Cerebellar cortex (tissue), 1 donor: ENCODE measurements at regions not wholly inside any gene's neighbourhood (a gene's known extent, or its start where the extent isn't known, plus 50 kb on each side); places are given as distances from the start of the nearest gene placed in this dataset.
"Not testable (repeated sequence)": the region's sequence is repeated elsewhere in the genome, so short reads cannot be mapped to it uniquely, and the experiment has no call there.

ENCODE experiments used
- DNase-seq: peaks from one replicate; pipeline ENCODE4 v3.0.0-alpha.2; 2015; ENCODE audit warnings: low spot score

DNA sequence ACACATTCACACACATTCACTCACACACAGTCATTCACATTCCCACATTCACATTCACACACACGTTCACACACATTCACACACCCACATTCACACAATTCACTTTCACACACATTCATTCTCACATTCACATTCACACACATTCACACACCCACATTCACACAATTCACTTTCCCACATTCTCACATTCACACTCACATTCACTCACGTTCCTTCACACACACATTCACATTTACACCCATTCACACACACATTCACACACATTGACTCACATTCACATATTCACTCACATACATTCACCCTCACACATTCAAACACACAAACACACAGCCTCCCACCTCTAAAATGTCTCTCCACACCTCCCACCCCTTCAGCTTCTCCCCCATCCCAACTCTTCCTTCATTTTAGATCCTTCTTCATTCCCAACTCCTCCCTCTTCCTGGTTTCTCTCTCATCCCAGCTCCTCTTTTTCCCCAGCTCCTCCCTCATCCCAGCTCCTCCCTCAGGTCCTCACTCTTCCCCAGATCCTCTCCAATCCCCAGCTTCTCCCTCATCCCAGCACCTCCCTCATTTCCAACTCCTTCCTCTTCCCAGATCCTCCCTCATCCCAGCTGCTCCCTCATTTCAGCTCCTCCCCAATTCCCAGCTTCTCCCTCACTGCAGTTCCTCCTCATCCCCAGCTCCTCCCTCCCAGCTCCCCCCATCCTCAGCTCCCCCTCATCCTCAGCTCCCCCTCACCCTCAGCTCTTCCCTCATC is 111.0 kb downstream of the FAM53A start:
- no peak for DNase-seq

DNA sequence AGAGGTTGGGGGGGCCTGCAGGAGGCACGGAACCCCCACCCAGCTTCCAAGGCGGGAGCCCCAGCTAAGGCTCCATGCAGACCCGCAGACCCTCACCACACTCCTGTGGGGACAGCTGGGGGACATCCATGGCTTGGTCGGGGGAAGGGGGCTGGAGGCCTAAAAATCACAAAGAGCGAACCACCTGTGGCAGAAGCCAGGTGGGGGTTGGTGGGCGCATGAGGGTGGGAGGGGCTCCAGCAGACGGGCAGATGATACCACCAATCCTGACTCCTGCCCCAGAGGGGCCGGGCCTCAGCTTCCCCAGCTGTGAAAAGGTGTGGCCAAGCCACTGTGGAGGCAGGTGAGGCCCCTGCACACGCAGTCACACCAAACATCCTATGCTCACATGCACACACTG is 111.6 kb downstream of the FAM53A start:
- DNase-seq = no peak

DNA sequence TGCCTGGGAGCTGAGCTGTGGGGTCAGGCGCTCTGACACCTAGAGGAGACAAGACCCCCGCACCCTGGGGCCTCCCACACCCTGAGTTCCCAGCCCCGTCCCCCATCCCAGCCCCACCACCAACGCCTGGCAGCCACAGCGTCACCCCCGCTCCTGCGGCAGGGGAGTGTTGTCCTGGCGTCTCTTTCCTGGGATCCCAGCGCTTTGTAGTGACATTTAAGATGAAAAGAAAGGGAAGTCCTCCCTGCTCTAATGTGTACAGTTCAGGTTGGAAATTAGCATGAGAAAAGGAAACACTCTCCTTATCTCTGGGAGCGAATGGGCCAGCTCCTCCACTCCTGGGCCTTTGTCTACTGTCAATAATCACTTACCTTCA is 112.1 kb downstream of the FAM53A start:
- no peak for DNase-seq

GRCh38 chr4:1571165-1572009 is 112.7 kb downstream of the FAM53A start:
- DNase-seq = no peak

- DNase-seq = no peak
These were observed 113.6 kb downstream of the FAM53A start for GRCh38 chr4:1570291-1571164.

DNA sequence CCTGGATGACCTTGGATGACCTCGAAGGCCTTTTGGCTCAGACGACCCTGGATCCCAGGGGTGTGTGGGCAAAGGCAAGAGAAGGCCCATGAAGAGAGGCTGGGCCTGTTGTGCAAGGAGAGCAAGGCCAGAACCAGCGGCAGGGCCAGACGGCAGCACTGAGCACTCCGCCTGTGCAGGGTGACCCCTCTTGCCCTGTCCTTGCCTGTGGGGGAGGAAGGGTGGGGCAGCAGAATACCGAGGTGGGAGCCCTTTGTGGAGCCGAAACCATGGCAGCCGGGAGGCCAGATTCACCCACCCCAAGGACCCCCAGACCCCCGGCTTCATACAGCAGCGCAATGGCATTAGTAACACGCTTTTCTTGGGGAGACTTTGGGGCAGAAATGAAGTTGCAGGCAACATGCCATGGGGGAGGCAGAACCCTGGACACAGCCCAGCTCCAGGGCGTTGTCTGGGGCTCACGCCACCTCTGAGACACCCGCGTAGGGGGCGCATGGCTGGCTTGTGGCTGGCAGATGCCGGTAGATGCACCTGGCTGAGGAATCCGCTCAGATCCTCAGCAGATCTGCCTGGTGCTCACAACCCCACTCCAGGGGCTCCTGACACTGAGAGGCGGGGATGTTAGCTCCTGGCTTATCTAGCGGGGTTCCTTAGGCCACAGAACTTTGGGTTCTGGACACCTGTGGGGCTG is 114.5 kb downstream of the FAM53A start:
- DNase-seq = no peak

- no peak for DNase-seq
These were observed 115.2 kb downstream of the FAM53A start for GRCh38 chr4:1568855-1569460.

DNA sequence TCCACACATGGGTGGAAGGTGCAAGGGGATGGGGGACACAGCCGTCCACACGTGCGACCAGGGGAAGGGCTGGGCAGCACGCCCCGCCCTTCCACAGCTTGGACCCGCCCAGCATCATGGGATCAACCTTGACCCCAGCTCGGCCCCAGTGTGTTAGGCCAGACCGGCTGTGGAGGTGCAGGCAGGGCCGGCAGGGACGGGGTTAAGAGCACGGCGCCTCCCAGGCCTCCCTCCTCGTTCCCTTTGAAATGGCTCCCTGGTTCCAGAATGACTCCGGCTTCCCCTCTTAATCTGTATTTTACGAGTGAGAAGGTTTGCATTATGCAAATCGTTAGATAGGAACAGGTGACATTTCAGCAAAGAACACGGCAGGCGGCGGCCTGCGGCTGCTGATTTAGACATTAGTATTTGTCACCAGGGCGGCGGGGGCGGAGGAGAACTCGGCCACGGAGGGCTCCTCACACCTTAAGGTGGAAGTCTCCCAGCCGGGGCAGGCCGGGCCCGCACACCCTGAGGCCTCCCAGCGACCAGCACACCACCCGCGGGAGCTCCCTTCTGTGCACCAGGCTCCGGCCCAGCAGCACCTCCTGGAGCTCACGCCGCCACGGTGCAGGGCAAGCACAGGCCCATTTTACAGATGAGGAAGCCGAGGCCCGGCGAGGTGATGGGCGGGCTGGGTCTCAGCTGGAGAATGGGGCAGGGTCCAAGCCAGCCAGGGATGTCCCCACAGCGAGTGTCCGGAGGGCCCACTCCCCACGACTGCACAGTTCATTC is 116.1 kb downstream of the FAM53A start:
- no peak for DNase-seq

- DNase-seq = no peak
These were observed 116.7 kb downstream of the FAM53A start for GRCh38 chr4:1567519-1567807.

GRCh38 chr4:1566838-1567518 is 117.1 kb downstream of the FAM53A start:
- no peak for DNase-seq

DNA sequence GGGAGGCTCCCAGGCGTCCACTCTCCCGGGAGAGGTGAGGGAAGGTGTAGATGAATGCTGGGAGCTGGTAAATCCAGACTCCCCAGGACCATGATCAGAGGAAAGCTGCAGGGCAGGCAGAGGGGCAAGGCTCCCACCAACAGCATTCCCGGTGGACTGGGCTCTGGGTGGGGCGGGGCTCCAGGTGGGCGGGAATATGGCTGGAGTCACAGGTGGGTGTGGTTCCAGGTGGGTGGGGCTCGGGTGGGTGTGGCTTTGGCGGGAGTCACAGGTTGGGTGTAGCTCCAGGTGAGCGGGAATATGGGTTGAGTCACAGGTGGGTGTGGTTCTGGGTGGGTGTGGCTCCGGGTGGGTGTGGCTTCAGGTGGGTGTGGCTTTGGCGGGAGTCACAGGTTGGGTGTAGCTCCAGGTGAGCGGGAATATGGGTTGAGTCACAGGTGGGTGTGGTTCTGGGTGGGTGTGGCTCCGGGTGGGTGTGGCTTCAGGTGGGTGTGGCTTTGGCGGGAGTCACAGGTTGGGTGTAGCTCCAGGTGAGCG is 117.7 kb downstream of the FAM53A start:
- DNase-seq = not testable (repeated sequence)

- no peak for DNase-seq
These were observed 118.4 kb downstream of the FAM53A start for GRCh38 chr4:1565598-1566295.

- DNase-seq = no peak
These were observed 119.4 kb downstream of the FAM53A start for GRCh38 chr4:1564535-1565375.

DNA sequence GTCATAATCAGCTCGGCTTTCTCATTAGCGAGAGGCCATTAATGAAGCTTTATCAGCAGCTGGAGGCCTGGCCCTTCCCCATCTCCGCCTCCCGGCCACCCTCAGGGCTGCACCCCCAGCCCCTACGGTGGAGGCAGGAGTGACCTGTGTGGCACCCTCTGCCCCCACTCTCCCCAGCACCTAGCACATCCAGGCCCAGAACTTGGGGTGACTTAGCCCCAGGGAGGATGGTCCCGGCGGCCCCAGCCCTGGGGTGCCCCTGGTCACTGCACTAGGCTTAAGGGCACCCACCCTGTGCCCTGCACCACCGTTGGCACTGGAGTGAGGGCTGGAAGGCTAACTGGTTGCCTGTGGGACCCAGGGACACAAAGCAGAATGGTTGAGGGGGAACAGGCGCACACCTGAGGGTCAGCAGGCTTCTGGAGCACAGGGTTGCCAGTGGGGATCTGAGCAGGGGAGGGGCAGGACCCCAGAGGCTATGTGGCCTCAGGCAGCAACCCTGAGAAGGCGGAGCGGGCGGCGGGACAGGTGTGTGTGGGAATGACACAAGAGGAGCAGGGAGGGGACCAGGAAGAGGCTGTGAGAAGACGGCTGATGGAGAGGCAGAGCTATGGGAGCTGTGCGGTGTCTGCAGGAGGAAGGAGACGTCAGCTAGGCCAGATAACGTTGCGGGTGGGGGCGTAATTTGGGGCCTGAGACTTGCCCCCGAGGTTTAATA is 120.2 kb downstream of the FAM53A start:
- no peak for DNase-seq

DNA sequence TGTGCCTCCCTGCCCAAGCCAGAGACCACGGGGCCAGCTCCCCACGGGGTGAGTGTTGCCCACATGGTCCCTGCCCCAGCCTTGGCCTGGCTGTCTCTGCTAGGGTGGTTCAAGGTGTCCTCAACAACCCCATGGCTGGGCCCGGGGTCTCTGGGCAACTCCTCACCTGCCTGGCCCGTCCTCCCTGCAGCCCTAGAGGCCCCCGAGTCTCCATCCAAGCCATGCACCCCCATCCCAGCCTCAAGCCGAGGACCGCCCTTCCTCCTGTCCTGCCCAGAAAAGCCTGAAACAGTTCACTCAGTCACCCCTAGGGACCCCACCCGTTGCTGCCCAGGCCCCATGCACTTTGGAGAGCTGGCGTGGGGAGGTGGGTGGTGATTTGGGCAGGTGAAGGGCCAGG is 120.9 kb downstream of the FAM53A start:
- DNase-seq = no peak

GRCh38 chr4:1562771-1563170 is 121.3 kb downstream of the FAM53A start:
- no peak for DNase-seq

- DNase-seq = no peak
These were observed 121.7 kb downstream of the FAM53A start for GRCh38 chr4:1562371-1562770.
